SU-DHL-6 (cell line): ENCODE measurements at regions not wholly inside any gene's neighbourhood (a gene's known extent, or its start where the extent isn't known, plus 50 kb on each side); places are given as distances from the start of the nearest gene placed in this dataset.

Experiments used
- H2AFZ ChIP-seq: fragments of 200-600 bp; sonication (generic); 2 replicates; pipeline ENCODE4 v1.6.1; 2014; ENCODE audit warnings: low read depth, mild to moderate bottlenecking, moderate library complexity, mixed read lengths, antibody characterized with exemption, low read length; ENCODE audit not compliant: severe bottlenecking
- H3F3A ChIP-seq: fragments of 200-600 bp; shearing (Covaris generic); 2 replicates; pipeline ENCODE4 v1.6.0; 2016; ENCODE audit warnings: antibody characterized with exemption, mild to moderate bottlenecking; ENCODE audit not compliant: insufficient read depth
- H3K27ac ChIP-seq: fragments of 200-600 bp; sonication (generic); 2 replicates; pipeline ENCODE4 v1.5.1; 2016; ENCODE audit warnings: low read depth, mild to moderate bottlenecking, low read length, moderate library complexity, mixed read lengths
- H3K27me3 ChIP-seq: fragments of 200-600 bp; sonication (generic), shearing (Covaris generic); 2 replicates; pipeline ENCODE4 v1.6.0; 2014; ENCODE audit warnings: mild to moderate bottlenecking, low read length
- H3K36me3 ChIP-seq: fragments of 200-600 bp; sonication (generic); 2 replicates; pipeline ENCODE4 v1.6.1; 2014; ENCODE audit warnings: mild to moderate bottlenecking, low read length, mixed read lengths
- H3K4me2 ChIP-seq: fragments of 300-600, 200-600 bp; shearing (Covaris generic), sonication (generic); 2 replicates; pipeline ENCODE4 v1.6.0; 2014; ENCODE audit warnings: low read length, low read depth, mild to moderate bottlenecking; ENCODE audit not compliant: poor library complexity, severe bottlenecking
- H3K4me3 ChIP-seq: fragments of 200-600 bp; sonication (generic); 2 replicates; pipeline ENCODE4 v1.5.1; 2014; ENCODE audit warnings: antibody characterized with exemption, low read length, mild to moderate bottlenecking, mixed read lengths; ENCODE audit not compliant: insufficient read depth, poor library complexity, severe bottlenecking
- H3K79me2 ChIP-seq: fragments of 200-600 bp; sonication (generic); 2 replicates; pipeline ENCODE4 v1.6.1; 2014; ENCODE audit warnings: mild to moderate bottlenecking, low read length, moderate library complexity; ENCODE audit not compliant: insufficient read depth
- H3K9ac ChIP-seq: fragments of 200-600 bp; sonication (generic); 2 replicates; pipeline ENCODE4 v1.7.0; 2014; ENCODE audit warnings: mild to moderate bottlenecking, low read length
- H3K9me2 ChIP-seq: fragments of 200-600 bp; sonication (generic); replicated peaks from 2 replicates; pipeline ENCODE4 v1.6.1; 2014; ENCODE audit warnings: low read length; ENCODE audit not compliant: insufficient read depth
- H3K9me3 ChIP-seq: fragments of 200-600 bp; sonication (generic); 2 replicates; pipeline ENCODE4 v1.6.1; 2014; ENCODE audit warnings: low read length, mixed read lengths; ENCODE audit not compliant: insufficient read depth
- H4K20me1 ChIP-seq: fragments of 200-600 bp; sonication (generic); 2 replicates; pipeline ENCODE4 v1.6.1; 2014; ENCODE audit warnings: low read depth, mild to moderate bottlenecking, antibody characterized with exemption, low read length, moderate library complexity, mixed read lengths
- EZH2phosphoT487 ChIP-seq: fragments of 200-600 bp; sonication (generic), shearing (Covaris generic); conservative IDR thresholded peaks from 2 replicates; pipeline ENCODE4 v1.6.1; 2018; ENCODE audit warnings: mild to moderate bottlenecking, antibody characterized with exemption, low read length, moderate library complexity, mixed read lengths
- TF ChIP-seq, protein P1 (sequence below): fragments of 200-600 bp; sonication (generic); IDR thresholded peaks from one replicate; pipeline ENCODE4 v1.5.1; 2017; ENCODE audit warnings: antibody characterized with exemption, mild to moderate bottlenecking, low read length, moderate library complexity; ENCODE audit not compliant: insufficient read depth, poor library complexity, severe bottlenecking

GRCh38 chr2:196315388-196316049 is 144.1 kb upstream of the STK17B start:
- Histone ChIP-seq H3K79me2 (no peaks in the 10 kb centered on the region), H3F3A (no peaks in the 10 kb centered on the region), H3K9ac (no peak overlapping the region), H3K27me3 (no peaks in the 10 kb centered on the region), H2AFZ (no peak overlapping the region), H3K4me2 (no peak overlapping the region), H3K36me3 (no peaks in the 10 kb centered on the region), H3K27ac (no peak overlapping the region), H3K4me3 (no peak overlapping the region), H4K20me1 (no peaks in the 10 kb centered on the region), H3K9me2 (no peaks in the 10 kb centered on the region), H3K9me3 (no peaks in the 10 kb centered on the region)
- TF ChIP-seq, protein P1, sequence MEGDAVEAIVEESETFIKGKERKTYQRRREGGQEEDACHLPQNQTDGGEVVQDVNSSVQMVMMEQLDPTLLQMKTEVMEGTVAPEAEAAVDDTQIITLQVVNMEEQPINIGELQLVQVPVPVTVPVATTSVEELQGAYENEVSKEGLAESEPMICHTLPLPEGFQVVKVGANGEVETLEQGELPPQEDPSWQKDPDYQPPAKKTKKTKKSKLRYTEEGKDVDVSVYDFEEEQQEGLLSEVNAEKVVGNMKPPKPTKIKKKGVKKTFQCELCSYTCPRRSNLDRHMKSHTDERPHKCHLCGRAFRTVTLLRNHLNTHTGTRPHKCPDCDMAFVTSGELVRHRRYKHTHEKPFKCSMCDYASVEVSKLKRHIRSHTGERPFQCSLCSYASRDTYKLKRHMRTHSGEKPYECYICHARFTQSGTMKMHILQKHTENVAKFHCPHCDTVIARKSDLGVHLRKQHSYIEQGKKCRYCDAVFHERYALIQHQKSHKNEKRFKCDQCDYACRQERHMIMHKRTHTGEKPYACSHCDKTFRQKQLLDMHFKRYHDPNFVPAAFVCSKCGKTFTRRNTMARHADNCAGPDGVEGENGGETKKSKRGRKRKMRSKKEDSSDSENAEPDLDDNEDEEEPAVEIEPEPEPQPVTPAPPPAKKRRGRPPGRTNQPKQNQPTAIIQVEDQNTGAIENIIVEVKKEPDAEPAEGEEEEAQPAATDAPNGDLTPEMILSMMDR, result no peak
- no peak for TF ChIP-seq EZH2phosphoT487

GRCh38 chr2:196316050-196316430 is 144.7 kb upstream of the STK17B start:
- Histone ChIP-seq H3K79me2 (no peaks in the 10 kb centered on the region), H3K36me3 (no peaks in the 10 kb centered on the region), H3K9ac (no peak overlapping the region), H3K27me3 (no peaks in the 10 kb centered on the region), H3F3A (no peaks in the 10 kb centered on the region), H3K4me2 (no peak overlapping the region), H3K4me3 (no peak overlapping the region), H3K27ac (no peak overlapping the region), H2AFZ (no peak overlapping the region), H3K9me2 (no peaks in the 10 kb centered on the region), H3K9me3 (no peaks in the 10 kb centered on the region), H4K20me1 (no peaks in the 10 kb centered on the region)
- TF ChIP-seq, protein P1, result no peak
- no peak for TF ChIP-seq EZH2phosphoT487

GRCh38 chr2:196318517-196319377 is 147.4 kb upstream of the STK17B start:
- no peaks in the 10 kb centered on the region for H3K79me2 ChIP-seq
- H3K9me3 ChIP-seq, result no peaks in the 10 kb centered on the region
- no peak overlapping the region for H3K4me3 ChIP-seq
- H4K20me1 ChIP-seq, result no peaks in the 10 kb centered on the region
- no peak overlapping the region for H3K27ac ChIP-seq
- H2AFZ ChIP-seq, result no peak overlapping the region
- H3K27me3 ChIP-seq, result no peaks in the 10 kb centered on the region
- H3K9ac ChIP-seq, result no peak overlapping the region
- no peaks in the 10 kb centered on the region for H3K36me3 ChIP-seq
- no peaks in the 10 kb centered on the region for H3K9me2 ChIP-seq
- no peak overlapping the region for H3K4me2 ChIP-seq
- TF ChIP-seq, protein P1, result no peak
- TF ChIP-seq EZH2phosphoT487, result no peak
- H3F3A ChIP-seq, result no peaks in the 10 kb centered on the region
